Activated B cell treated with CpG ODN at 0.5 μM for 24 hours (primary cell): ENCODE measurements at regions not wholly inside any gene's neighbourhood (a gene's known extent, or its start where the extent isn't known, plus 50 kb on each side); places are given as distances from the start of the nearest gene placed in this dataset.

Source experiments
- ATAC-seq: fragments of 200-7000 bp; cut with Tn5 transposase; one replicate; pipeline ENCODE4 v1.10.0; 2021; ENCODE audit warnings: low read depth, mild to moderate bottlenecking, moderate library complexity
- CTCF ChIA-PET: fragments of 350-600 bp; sonication (Branson Sonifier 250); formaldehyde crosslinking; loops from one replicate; lab custom pipeline; 2021; ENCODE audit warnings: antibody characterized with exemption; lab: Charles Lee
- POLR2A ChIA-PET: fragments of 350-600 bp; sonication (Branson Sonifier 250); formaldehyde crosslinking; loops from one replicate; lab custom pipeline; 2021; ENCODE audit warnings: antibody characterized with exemption; lab: Charles Lee
- DNase-seq: peaks from one replicate; pipeline ENCODE4 v3.0.0; 2022
- H3K27ac Mint-ChIP-seq: one replicate; pipeline ENCODE4 v1.8.0; 2020; ENCODE audit warnings: mixed read lengths
- H3K27me3 Mint-ChIP-seq: one replicate; pipeline ENCODE4 v1.8.0; 2021; ENCODE audit warnings: mixed read lengths
- H3K36me3 Mint-ChIP-seq: one replicate; pipeline ENCODE4 v1.8.0; 2021; ENCODE audit warnings: low read depth, mixed read lengths
- H3K4me1 Mint-ChIP-seq: one replicate; pipeline ENCODE4 v1.8.0; 2021; ENCODE audit warnings: mixed read lengths
- H3K4me3 Mint-ChIP-seq: one replicate; pipeline ENCODE4 v1.8.0; 2020; ENCODE audit warnings: mild to moderate bottlenecking, mixed read lengths
- H3K9me3 Mint-ChIP-seq: one replicate; pipeline ENCODE4 v1.8.0; 2020; ENCODE audit warnings: mixed read lengths
- intact Hi-C: fragments of 100-400 bp; cut with micrococcal nuclease; formaldehyde crosslinking; loops from one replicate; pipeline ENCODE4 v1.15.1; 2024
- TF ChIP-seq, protein P1 (sequence below): fragments of 200-600 bp; IDR thresholded peaks from one replicate; pipeline ENCODE4 v1.8.0; 2022; ENCODE audit warnings: antibody characterized with exemption, mild to moderate bottlenecking

DNA sequence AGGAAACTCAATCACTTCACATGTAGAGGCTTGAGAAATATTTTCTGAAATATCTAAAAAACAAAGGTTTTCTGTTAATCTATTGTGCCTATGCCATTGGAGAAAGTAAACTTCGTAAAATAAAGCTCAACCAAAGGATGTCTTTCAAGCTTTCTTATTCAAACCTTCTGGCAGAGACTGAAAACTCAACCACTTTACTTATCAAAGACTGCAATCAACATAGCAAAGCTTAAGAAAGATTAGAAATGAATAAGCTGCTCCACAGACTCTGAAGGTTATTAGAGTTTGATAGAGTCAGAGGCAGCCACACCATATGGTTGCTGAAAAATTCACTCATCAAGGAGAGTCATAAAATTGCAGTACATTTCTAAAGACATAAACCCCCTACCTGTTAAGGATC, 245.8 kb upstream of the MEOX2 start:
- TF ChIP-seq, protein P1, sequence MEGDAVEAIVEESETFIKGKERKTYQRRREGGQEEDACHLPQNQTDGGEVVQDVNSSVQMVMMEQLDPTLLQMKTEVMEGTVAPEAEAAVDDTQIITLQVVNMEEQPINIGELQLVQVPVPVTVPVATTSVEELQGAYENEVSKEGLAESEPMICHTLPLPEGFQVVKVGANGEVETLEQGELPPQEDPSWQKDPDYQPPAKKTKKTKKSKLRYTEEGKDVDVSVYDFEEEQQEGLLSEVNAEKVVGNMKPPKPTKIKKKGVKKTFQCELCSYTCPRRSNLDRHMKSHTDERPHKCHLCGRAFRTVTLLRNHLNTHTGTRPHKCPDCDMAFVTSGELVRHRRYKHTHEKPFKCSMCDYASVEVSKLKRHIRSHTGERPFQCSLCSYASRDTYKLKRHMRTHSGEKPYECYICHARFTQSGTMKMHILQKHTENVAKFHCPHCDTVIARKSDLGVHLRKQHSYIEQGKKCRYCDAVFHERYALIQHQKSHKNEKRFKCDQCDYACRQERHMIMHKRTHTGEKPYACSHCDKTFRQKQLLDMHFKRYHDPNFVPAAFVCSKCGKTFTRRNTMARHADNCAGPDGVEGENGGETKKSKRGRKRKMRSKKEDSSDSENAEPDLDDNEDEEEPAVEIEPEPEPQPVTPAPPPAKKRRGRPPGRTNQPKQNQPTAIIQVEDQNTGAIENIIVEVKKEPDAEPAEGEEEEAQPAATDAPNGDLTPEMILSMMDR, result no peak
- intact Hi-C loops, result loop anchor here (5.0 kb wide), 1 partner anchor 40 kb away; no protein-coding TSS in a partner anchor
- CTCF ChIA-PET, result no interaction called here
- H3K4me1 Mint-ChIP-seq, result no peaks in the 10 kb centered on the region
- no peak overlapping the region for H3K27ac Mint-ChIP-seq
- H3K36me3 Mint-ChIP-seq, result no peaks in the 10 kb centered on the region
- DNase-seq (no peak), ATAC-seq (no peak)
- H3K4me3 Mint-ChIP-seq, result no peak overlapping the region
- H3K27me3 Mint-ChIP-seq, result no peaks in the 10 kb centered on the region
- POLR2A ChIA-PET, result no interaction called here
- H3K9me3 Mint-ChIP-seq, result peaks cover 2% of the 10 kb centered on the region

DNA sequence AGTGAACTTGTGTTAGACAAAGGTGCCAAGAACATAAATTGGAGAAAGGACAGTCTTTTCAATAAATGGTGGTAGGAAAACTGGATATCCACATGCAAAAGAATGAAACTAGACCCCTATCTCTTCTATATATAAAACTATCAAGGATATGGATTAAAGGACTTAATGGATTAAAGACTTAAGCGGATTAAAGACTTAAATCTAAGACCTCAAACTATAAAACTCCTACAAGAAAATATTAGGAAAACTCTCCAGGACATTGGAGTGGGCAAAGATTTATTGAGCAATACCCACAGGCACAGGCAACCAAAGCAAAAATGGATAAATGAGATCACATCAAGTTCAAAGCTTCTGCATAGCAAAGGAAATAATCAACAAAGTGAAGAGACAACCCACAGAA, 242.9 kb upstream of the MEOX2 start:
- TF ChIP-seq, protein P1, result no peak
- DNase-seq, result no peak
- peaks cover 4% of the 10 kb centered on the region for H3K9me3 Mint-ChIP-seq
- intact Hi-C loops, result loop anchor here (5.0 kb wide), 1 partner anchor 33 kb away; no protein-coding TSS in a partner anchor
- no peak overlapping the region for H3K27ac Mint-ChIP-seq
- H3K36me3 Mint-ChIP-seq, result no peaks in the 10 kb centered on the region
- CTCF ChIA-PET, result no interaction called here
- no peaks in the 10 kb centered on the region for H3K27me3 Mint-ChIP-seq
- POLR2A ChIA-PET, result no interaction called here
- no peaks in the 10 kb centered on the region for H3K4me1 Mint-ChIP-seq
- H3K4me3 Mint-ChIP-seq, result no peak overlapping the region
- ATAC-seq, result no peak

DNA sequence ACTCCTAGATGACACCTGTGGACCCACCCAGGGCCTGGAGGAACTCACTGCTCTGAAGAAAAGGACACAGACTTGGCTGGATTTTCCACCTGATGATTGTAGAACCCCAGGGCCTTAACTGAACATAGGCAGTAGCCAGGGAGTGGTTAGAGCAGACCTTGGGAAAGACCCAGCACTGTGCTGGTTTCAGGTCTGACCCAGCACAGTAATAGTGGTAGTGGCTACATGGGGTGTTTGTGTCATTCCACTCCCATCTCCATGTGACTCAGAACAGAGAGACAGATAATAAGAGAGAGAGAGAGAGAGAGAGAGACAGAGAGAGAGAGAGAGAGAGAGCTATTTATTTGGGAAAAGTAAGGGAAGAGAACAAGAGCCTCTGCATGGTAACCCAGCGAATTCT, 239.1 kb upstream of the MEOX2 start:
- DNase-seq (no peak), ATAC-seq (no peak)
- intact Hi-C loops, result loop anchor here (5.0 kb wide), 1 partner anchor 37 kb away; no protein-coding TSS in a partner anchor
- CTCF ChIA-PET, result no interaction called here
- no peak overlapping the region for H3K4me3 Mint-ChIP-seq
- TF ChIP-seq, protein P1, result no peak
- H3K4me1 Mint-ChIP-seq, result no peaks in the 10 kb centered on the region
- no peak overlapping the region for H3K27ac Mint-ChIP-seq
- POLR2A ChIA-PET, result no interaction called here
- no peaks in the 10 kb centered on the region for H3K36me3 Mint-ChIP-seq
- H3K27me3 Mint-ChIP-seq, result no peaks in the 10 kb centered on the region
- H3K9me3 Mint-ChIP-seq, result peaks cover 4% of the 10 kb centered on the region

DNA sequence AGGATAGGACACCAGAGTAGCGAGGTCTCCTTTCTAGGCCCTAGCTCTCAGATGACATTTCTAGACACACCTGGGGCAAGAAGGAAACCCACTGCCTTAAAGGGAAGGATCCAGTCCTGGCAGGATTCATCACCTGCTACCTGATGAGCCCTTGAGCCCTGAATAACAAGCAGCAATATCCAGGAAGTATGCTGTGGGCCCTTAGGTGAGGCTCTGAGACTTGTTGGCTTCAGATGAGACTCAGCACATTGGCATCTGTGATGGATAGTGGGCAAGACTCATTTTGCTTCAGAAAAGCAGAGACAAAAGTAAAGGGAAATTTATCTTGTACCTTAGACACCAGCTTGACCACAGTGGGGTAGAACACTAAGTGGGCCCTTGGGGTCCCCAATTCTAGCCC, 238.4 kb upstream of the MEOX2 start:
- Mint-ChIP-seq H3K4me3 (no peak overlapping the region), H3K27ac (no peak overlapping the region), H3K36me3 (no peaks in the 10 kb centered on the region), H3K27me3 (no peaks in the 10 kb centered on the region), H3K9me3 (peaks cover 4% of the 10 kb centered on the region), H3K4me1 (no peaks in the 10 kb centered on the region)
- TF ChIP-seq, protein P1, result no peak
- intact Hi-C loops, result loop anchor here (5.0 kb wide), 1 partner anchor 37 kb away; no protein-coding TSS in a partner anchor
- POLR2A ChIA-PET, result no interaction called here
- CTCF ChIA-PET, result no interaction called here
- ATAC-seq (no peak), DNase-seq (no peak)

DNA sequence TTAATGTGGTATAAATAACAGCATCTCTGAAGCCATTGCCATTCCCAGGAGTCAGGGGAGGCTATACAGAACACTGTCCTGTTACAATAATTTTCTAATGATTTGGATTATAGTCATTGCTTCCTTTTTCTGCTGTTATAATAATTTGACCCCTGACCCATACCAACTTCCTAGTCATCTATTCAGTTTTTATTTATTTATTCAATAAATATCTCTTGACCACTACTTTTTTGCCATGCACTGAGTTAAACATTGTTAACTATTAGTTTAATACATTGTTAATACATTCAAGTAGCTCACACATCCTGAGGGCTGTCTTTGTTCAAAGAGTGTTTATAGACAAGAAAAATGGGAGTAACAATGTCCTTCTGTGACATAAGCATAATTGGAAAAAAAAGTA, 235.5 kb upstream of the MEOX2 start:
- intact Hi-C loops, result no loop called here
- no peaks in the 10 kb centered on the region for H3K36me3 Mint-ChIP-seq
- ATAC-seq, result no peak
- H3K27ac Mint-ChIP-seq, result no peak overlapping the region
- H3K9me3 Mint-ChIP-seq, result peaks cover 2% of the 10 kb centered on the region
- ChIA-PET POLR2A (no interaction called here), CTCF (no interaction called here)
- H3K4me3 Mint-ChIP-seq, result no peak overlapping the region
- no peaks in the 10 kb centered on the region for H3K27me3 Mint-ChIP-seq
- DNase-seq, result no peak
- H3K4me1 Mint-ChIP-seq, result no peaks in the 10 kb centered on the region
- TF ChIP-seq, protein P1, result no peak
